ENCODE measurements at regions not wholly inside any gene's neighbourhood (a gene's known extent, or its start where the extent isn't known, plus 50 kb on each side); places are given as distances from the start of the nearest gene placed in this dataset.
A peak's percentile ranks its signal among the peaks of the same experiment; 100 is the strongest.
"Not testable (repeated sequence)": the region's sequence is repeated elsewhere in the genome, so short reads cannot be mapped to it uniquely, and the experiment has no call there.

- not testable (repeated sequence) for H3K4me3 ChIP-seq (ENCODE audit: control insufficient read depth, low read depth, low read length); DNase-seq (ENCODE audit: low read depth)
Observed at GRCh38 chr9:42931045-42931444, 747.6 kb downstream of the SPATA31A6 start.

- H3K4me3 ChIP-seq (ENCODE audit: control insufficient read depth, low read depth, low read length); DNase-seq (ENCODE audit: low read depth): not testable (repeated sequence)
Observed at GRCh38 chr9:42937583-42938235, 754.2 kb downstream of the SPATA31A6 start.

- DNase-seq (ENCODE audit: low read depth), result peak; percentile 2
- not testable (repeated sequence) for H3K4me3 ChIP-seq (ENCODE audit: control insufficient read depth, low read depth, low read length)
Observed at GRCh38 chr9:42947050-42947449, 763.6 kb downstream of the SPATA31A6 start.

GRCh38 chr9:42951239-42951638 lies 767.8 kb downstream of the SPATA31A6 start:
- not testable (repeated sequence) for DNase-seq (ENCODE audit: low read depth); H3K4me3 ChIP-seq (ENCODE audit: control insufficient read depth, low read depth, low read length)

- not testable (repeated sequence) for H3K4me3 ChIP-seq (ENCODE audit: control insufficient read depth, low read depth, low read length); DNase-seq (ENCODE audit: low read depth)
Observed at GRCh38 chr9:42965155-42965554, 781.7 kb downstream of the SPATA31A6 start.

GRCh38 chr9:42971872-42972271 lies 788.4 kb downstream of the SPATA31A6 start:
- not testable (repeated sequence) for H3K4me3 ChIP-seq (ENCODE audit: control insufficient read depth, low read depth, low read length); DNase-seq (ENCODE audit: low read depth)

- H3K4me3 ChIP-seq (ENCODE audit: control insufficient read depth, low read depth, low read length); DNase-seq (ENCODE audit: low read depth): not testable (repeated sequence)
Observed at GRCh38 chr9:42974725-42975124, 791.3 kb downstream of the SPATA31A6 start.

- H3K4me3 ChIP-seq (ENCODE audit: control insufficient read depth, low read depth, low read length); DNase-seq (ENCODE audit: low read depth): not testable (repeated sequence)
Observed at GRCh38 chr9:42984761-42985160, 801.3 kb downstream of the SPATA31A6 start.

All from fibroblast of mammary gland (primary cell).